ENCODE measurements at regions not wholly inside any gene's neighbourhood (a gene's known extent, or its start where the extent isn't known, plus 50 kb on each side); places are given as distances from the start of the nearest gene placed in this dataset.

GRCh38 chr1:221392453-221392852, 349.4 kb downstream of the DUSP10 start:
- TF ChIP-seq CTCF (IDR thresholded peaks at IDR 0.05; ENCODE audit: low read length) (no peak), EZH2 (IDR thresholded peaks at IDR 0.05; ENCODE audit: borderline replicate concordance, low read length) (no peak)
